HG02763 (cell line): ENCODE measurements at regions not wholly inside any gene's neighbourhood (a gene's known extent, or its start where the extent isn't known, plus 50 kb on each side); places are given as distances from the start of the nearest gene placed in this dataset.

Experiments used
- ATAC-seq: cut with Tn5 transposase; IDR thresholded peaks from one replicate; pipeline ENCODE4 v1.9.1; 2021; ENCODE audit warnings: mild to moderate bottlenecking, moderate library complexity; ENCODE audit not compliant: unreplicated experiment

GRCh38 chr4:44861756-44862155 is 135.4 kb upstream of the GNPDA2 start:
- no peak for ATAC-seq

GRCh38 chr4:44859477-44859876 is 133.1 kb upstream of the GNPDA2 start:
- ATAC-seq: no peak

DNA sequence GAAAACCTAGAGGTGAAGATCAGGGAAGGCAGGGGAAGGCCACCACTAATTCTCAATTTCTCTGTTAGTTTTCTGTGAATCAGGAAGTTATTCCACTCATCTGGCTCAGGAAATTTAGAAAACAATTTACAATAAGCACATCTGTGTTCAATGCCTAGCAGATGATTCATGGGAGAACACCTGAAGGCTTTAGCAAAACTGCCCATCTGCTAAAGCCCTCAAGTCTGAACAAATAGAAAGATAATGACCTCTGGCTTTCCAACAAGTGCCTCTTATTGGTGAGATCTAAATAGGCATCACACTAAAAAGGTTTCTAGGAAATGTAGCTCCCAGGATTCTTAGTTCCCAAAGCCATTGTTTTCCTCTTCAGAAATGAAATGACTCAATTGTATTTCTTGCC is 122.1 kb upstream of the GNPDA2 start:
- ATAC-seq: no peak

- ATAC-seq: no peak
Measured at GRCh38 chr4:44845993-44846392, 119.6 kb upstream of the GNPDA2 start.

GRCh38 chr4:44845309-44845708 is 119.0 kb upstream of the GNPDA2 start:
- ATAC-seq: no peak

DNA sequence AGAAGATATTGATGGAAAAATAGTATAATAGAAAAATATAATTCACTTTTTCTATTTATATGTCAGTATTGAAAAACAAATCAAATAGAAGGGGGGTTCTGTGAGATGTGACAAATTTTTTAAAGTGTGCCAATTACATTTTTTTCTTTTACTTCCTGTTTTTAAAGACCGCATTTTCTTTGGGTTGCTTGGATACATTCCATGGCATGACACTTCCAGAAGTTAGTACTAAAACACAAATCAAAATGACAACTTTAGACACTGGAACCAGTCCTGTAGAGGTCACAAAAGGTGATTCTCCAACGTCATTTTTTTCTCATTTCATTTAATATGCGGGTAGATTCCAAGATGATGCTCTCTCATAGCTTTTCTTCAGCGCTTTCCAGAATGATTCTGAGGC is 116.2 kb upstream of the GNPDA2 start:
- ATAC-seq: no peak

GRCh38 chr4:44817930-44818329 is 91.6 kb upstream of the GNPDA2 start:
- ATAC-seq: no peak

- no peak for ATAC-seq
Measured at GRCh38 chr4:44806071-44806470, 79.7 kb upstream of the GNPDA2 start.

GRCh38 chr4:44804301-44804700 is 77.9 kb upstream of the GNPDA2 start:
- ATAC-seq: no peak

- no peak for ATAC-seq
Measured at GRCh38 chr4:44801384-44801783, 75.0 kb upstream of the GNPDA2 start.

- no peak for ATAC-seq
Measured at GRCh38 chr4:44791831-44792230, 65.5 kb upstream of the GNPDA2 start.

- ATAC-seq: no peak
Measured at GRCh38 chr4:44777115-44777514, 50.8 kb upstream of the GNPDA2 start.
